M059J (cell line): ENCODE measurements at regions not wholly inside any gene's neighbourhood (a gene's known extent, or its start where the extent isn't known, plus 50 kb on each side); places are given as distances from the start of the nearest gene placed in this dataset.
"Not testable (repeated sequence)": the region's sequence is repeated elsewhere in the genome, so short reads cannot be mapped to it uniquely, and the experiment has no call there.

ENCODE experiments used
- DNase-seq: peaks from one replicate; pipeline ENCODE4 v3.0.0-alpha.2; 2012; ENCODE audit warnings: low read depth

- peak; percentile 11 for DNase-seq
Observed at GRCh38 chr7:3094701-3095445, 51.2 kb upstream of the CARD11 start.

GRCh38 chr7:3097734-3098133, 54.1 kb upstream of the CARD11 start:
- DNase-seq: no peak

- no peak for DNase-seq
Observed at GRCh38 chr7:3102159-3102558, 58.5 kb upstream of the CARD11 start.

GRCh38 chr7:3103614-3104398, 60.1 kb upstream of the CARD11 start:
- DNase-seq: no peak

- DNase-seq: no peak
Observed at GRCh38 chr7:3105856-3106255, 62.2 kb upstream of the CARD11 start.

- no peak for DNase-seq
Observed at GRCh38 chr7:3106361-3106826, 62.7 kb upstream of the CARD11 start.

GRCh38 chr7:3107228-3107763, 63.6 kb upstream of the CARD11 start:
- no peak for DNase-seq

GRCh38 chr7:3107889-3108570, 64.4 kb upstream of the CARD11 start:
- DNase-seq: peak; percentile 30

- no peak for DNase-seq
Observed at GRCh38 chr7:3109311-3109915, 65.7 kb upstream of the CARD11 start.

GRCh38 chr7:3112479-3113134, 68.9 kb upstream of the CARD11 start:
- DNase-seq: no peak

- DNase-seq: no peak
Observed at GRCh38 chr7:3114917-3115316, 71.2 kb upstream of the CARD11 start.

- DNase-seq: no peak
Observed at GRCh38 chr7:3117081-3117480, 73.4 kb upstream of the CARD11 start.

GRCh38 chr7:3117488-3118231, 74.0 kb upstream of the CARD11 start:
- no peak for DNase-seq

GRCh38 chr7:3119352-3119927, 75.8 kb upstream of the CARD11 start:
- DNase-seq: not testable (repeated sequence)

GRCh38 chr7:3119963-3120362, 76.3 kb upstream of the CARD11 start:
- no peak for DNase-seq

- no peak for DNase-seq
Observed at GRCh38 chr7:3120513-3120912, 76.8 kb upstream of the CARD11 start.

GRCh38 chr7:3128857-3129490, 85.3 kb upstream of the CARD11 start:
- no peak for DNase-seq

GRCh38 chr7:3133811-3134385, 90.2 kb upstream of the CARD11 start:
- DNase-seq: no peak

- DNase-seq: peak; percentile 52
Observed at GRCh38 chr7:3134745-3135144, 91.1 kb upstream of the CARD11 start.
